AG04449 (cell line): ENCODE measurements at regions not wholly inside any gene's neighbourhood (a gene's known extent, or its start where the extent isn't known, plus 50 kb on each side); places are given as distances from the start of the nearest gene placed in this dataset.

ENCODE experiments used
- CTCF ChIA-PET: fragments of 350-600 bp; formaldehyde crosslinking; extraction: SDS; loops from one replicate; lab custom pipeline; 2021; ENCODE audit warnings: antibody characterized with exemption; lab: Yijun Ruan, JAX
- POLR2A ChIA-PET: fragments of 400-600, 350-600 bp; formaldehyde crosslinking; extraction: SDS; loops from one replicate; lab custom pipeline; 2020; ENCODE audit warnings: antibody characterized with exemption, inconsistent platforms; lab: Yijun Ruan, JAX
- DNase-seq: peaks from one replicate; pipeline ENCODE4 v3.0.0-alpha.2; 2010; ENCODE audit warnings: low read depth, low spot score
- H3K4me3 ChIP-seq: 2 replicates; pipeline ENCODE4 v1.5.1; 2011; ENCODE audit warnings: low read depth, mild to moderate bottlenecking, control low read depth, low read length
- CTCF ChIP-seq: IDR thresholded peaks from one replicate; pipeline ENCODE4 v1.5.1; 2011; ENCODE audit warnings: mild to moderate bottlenecking, moderate library complexity, low read length, control low read depth, inconsistent platforms; ENCODE audit not compliant: insufficient read depth; ENCODE audit errors: missing control alignments

- DNase-seq = no peak
- no peak overlapping the region for H3K4me3 ChIP-seq
- POLR2A ChIA-PET = no interaction called here
- no peak for TF ChIP-seq CTCF
- CTCF ChIA-PET = no interaction called here
These were observed 727.9 kb upstream of the KCND2 start for GRCh38 chr7:119545118-119545517.

DNA sequence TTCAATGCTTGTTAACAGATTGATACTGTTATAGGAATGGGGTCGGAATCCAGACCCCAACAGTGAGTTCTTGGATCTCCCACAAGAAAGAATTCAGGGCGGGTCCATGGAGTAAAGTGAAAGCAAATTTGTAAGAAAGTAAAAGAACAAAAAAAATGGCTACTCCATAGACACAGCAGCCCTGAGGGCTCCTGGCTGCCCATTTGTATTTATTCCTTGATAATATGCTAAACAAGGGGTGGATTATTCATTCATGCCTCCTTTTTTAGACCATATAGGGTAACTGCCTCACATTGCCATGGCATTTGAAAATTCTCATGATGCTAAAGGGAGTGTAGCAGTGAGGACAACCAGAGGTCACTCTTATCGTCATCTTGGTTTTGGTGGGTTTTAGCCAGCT, 717.2 kb upstream of the KCND2 start:
- no peak overlapping the region for H3K4me3 ChIP-seq
- TF ChIP-seq CTCF = no peak
- ChIA-PET POLR2A (no interaction called here), CTCF (no interaction called here)
- DNase-seq = no peak

DNA sequence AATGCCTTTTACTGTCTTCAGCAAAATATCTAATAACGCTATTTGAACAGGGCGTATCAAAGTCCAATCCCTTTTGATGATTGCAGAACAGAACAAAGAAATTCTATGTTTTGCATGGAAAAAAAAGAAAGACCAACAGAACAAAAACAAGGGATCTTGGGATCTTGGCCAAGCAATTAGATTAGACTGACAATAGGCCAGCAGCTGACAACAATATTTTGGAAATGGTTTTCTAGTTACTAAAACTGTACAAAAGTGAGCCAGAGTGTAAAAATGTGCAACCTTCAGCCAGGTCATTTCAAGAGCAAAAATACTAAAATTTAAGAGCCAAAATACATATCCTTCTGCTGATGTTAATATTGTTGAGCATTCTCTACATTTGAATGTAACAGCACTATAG, 716.5 kb upstream of the KCND2 start:
- TF ChIP-seq CTCF = no peak
- ChIA-PET CTCF (no interaction called here), POLR2A (no interaction called here)

DNA sequence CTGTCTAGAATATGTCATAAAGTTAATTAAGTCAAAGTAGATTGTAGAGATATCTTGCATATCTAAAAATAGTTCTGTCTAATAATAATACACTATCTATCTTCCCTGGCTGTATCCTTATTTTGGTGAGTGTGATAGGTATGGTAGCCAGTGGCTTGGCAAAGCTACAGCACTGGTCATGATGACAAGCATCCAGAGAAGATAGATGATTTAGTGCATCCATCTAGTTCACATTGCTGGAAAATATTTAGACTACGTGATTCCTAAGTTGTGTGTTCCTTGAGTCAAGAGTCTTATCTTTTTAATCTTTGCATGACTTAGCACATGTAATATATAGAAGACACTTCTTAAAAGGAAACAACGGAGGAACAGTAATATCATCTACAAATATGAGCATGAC, 711.2 kb upstream of the KCND2 start:
- no peak for DNase-seq
- CTCF ChIA-PET = no interaction called here
- TF ChIP-seq CTCF = no peak
- H3K4me3 ChIP-seq = no peak overlapping the region
- POLR2A ChIA-PET = no interaction called here

More for the DNA sequence above, 716.5 kb upstream of the KCND2 start:
- DNase-seq = no peak
- no peak overlapping the region for H3K4me3 ChIP-seq

- DNase-seq = no peak
- TF ChIP-seq CTCF = no peak
- H3K4me3 ChIP-seq = no peak overlapping the region
- CTCF ChIA-PET = no interaction called here
- POLR2A ChIA-PET = no interaction called here
These were observed 710.1 kb upstream of the KCND2 start for GRCh38 chr7:119562839-119563238.

DNA sequence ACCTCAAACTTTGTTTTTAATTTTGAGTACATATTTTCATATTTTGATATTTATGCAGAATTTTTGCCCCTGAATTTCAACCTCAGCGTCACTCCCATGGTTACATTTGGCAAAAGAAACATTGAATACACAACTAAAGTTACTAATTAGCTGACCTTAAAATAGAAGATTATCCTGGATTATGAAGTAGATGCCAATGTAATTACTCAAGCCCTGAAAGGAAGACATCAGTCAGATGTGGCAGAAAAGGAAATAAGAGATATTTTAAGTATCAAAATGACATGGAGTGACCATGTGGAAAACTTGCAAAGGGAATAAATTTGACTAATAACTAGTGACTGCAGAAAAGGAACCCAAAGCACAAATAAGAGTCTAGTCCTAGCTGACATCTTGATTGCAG, 701.3 kb upstream of the KCND2 start:
- DNase-seq = no peak
- ChIA-PET CTCF (no interaction called here), POLR2A (no interaction called here)
- no peak for TF ChIP-seq CTCF
- H3K4me3 ChIP-seq = no peak overlapping the region
